D721Med (cell line): ENCODE measurements at regions not wholly inside any gene's neighbourhood (a gene's known extent, or its start where the extent isn't known, plus 50 kb on each side); places are given as distances from the start of the nearest gene placed in this dataset.

Experiments used
- DNase-seq: peaks from one replicate; pipeline ENCODE4 v3.0.0; 2011; ENCODE audit warnings: low spot score; ENCODE audit not compliant: insufficient read length
- FAIRE-seq: peaks from 2 replicates; lab custom pipeline; 2011; peaks lifted over from hg19 to GRCh38; lab: Jason Lieb, UNC
- TF ChIP-seq, protein P1 (sequence below): IDR thresholded peaks from 2 replicates; pipeline ENCODE4 v1.5.1; 2012; ENCODE audit warnings: mild to moderate bottlenecking, control low read depth; ENCODE audit not compliant: insufficient read depth; ENCODE audit errors: missing control alignments

DNA sequence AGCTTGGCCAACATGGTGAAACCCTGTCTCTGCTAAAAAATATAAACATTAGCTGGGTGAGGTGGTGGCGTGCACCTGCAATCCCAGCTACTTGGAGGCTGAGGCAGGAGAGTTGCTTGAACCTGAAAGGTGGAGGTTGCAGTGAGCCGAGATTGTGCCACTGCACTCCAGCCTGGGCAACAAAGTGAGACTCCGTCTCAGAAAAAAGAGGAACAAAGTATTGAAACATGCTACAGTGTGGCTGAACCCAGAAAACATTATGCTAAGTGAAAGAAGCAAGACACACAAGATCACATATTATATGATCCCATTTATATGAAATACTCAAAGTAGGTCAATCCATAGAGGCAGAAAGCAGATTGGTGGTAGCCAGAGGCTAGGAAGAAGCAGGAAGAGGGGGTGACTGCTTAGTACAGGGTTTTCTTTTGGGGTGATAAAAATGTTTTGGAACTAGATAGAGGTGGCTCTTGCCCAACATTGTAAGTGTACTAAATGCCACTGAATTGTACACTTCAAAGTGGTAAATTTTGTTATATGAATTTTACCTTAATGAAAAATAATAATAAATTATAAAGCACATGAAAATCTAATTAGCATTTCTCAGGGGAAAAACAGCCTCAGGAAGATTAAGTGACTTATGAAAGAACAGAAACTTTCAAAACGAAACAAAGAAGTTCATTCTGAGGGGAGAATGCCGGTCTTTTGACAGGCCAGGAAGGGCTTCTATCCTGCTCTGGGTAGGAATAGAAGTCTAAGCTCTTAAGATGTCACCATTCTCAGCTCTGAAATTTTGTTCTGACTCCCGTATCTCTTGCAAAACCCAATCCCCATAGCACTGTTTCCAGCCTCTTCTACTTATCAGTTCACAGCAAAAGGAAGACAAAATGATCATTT lies 161.1 kb upstream of the TBCA start:
- no peak for DNase-seq
- FAIRE-seq: no peak
- TF ChIP-seq, protein P1, sequence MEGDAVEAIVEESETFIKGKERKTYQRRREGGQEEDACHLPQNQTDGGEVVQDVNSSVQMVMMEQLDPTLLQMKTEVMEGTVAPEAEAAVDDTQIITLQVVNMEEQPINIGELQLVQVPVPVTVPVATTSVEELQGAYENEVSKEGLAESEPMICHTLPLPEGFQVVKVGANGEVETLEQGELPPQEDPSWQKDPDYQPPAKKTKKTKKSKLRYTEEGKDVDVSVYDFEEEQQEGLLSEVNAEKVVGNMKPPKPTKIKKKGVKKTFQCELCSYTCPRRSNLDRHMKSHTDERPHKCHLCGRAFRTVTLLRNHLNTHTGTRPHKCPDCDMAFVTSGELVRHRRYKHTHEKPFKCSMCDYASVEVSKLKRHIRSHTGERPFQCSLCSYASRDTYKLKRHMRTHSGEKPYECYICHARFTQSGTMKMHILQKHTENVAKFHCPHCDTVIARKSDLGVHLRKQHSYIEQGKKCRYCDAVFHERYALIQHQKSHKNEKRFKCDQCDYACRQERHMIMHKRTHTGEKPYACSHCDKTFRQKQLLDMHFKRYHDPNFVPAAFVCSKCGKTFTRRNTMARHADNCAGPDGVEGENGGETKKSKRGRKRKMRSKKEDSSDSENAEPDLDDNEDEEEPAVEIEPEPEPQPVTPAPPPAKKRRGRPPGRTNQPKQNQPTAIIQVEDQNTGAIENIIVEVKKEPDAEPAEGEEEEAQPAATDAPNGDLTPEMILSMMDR: no peak

DNA sequence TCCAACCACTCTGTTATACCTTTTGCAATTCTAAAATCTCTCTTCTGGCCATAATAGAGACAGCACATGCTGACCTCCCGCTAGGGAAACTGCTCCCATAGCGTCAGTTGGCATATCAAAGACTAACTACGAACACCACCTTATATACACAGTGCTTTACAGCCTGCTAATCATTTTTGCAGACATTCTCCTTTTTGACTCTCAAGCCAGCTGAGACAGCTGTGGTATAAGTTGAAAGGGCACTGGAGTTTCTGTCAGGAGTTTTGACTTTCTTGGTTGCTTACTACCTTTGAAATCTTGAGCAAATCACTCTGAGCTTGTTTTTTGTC lies 160.2 kb upstream of the TBCA start:
- no peak for DNase-seq
- FAIRE-seq: no peak
- TF ChIP-seq, protein P1: no peak

DNA sequence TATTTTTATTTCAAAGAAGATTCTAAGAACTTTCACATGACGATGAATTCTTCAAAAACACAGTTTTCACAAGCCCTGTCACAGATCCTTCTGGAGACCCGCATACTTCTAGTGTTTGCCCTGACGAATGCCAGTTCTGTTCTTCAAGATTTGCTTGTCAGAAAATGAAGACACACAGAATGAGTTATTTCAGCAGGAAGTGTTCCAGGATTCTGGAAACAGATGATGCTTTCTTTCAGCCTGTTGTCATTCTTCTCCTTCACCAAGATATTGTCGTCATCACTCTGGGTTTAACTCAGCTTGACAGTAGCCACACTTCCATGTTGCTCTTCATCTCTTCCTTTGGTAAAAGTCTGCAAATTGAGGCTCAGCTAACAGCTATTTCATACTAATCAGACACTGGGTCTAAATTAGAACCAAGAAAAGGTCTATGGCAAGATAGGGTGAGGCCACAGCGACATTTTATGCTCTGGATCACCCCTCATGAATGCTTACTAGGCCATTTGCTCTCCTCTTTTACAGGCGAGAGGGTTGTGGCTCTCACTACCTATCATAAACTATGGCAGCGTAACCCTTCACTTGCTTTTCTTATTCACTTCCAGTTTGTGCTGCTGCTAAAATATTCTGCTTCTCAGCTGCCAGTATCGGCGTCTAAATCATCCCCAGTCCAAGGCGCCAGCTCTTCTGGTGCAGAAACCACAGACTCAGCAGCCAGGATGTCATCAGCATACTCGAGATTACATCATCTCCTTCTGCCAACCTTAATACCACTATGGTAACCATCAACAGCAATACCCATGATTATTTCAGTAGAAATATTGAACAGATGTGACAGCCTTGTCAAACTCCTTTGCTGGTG lies 159.6 kb upstream of the TBCA start:
- TF ChIP-seq, protein P1: no peak
- no peak for DNase-seq
- no peak for FAIRE-seq

DNA sequence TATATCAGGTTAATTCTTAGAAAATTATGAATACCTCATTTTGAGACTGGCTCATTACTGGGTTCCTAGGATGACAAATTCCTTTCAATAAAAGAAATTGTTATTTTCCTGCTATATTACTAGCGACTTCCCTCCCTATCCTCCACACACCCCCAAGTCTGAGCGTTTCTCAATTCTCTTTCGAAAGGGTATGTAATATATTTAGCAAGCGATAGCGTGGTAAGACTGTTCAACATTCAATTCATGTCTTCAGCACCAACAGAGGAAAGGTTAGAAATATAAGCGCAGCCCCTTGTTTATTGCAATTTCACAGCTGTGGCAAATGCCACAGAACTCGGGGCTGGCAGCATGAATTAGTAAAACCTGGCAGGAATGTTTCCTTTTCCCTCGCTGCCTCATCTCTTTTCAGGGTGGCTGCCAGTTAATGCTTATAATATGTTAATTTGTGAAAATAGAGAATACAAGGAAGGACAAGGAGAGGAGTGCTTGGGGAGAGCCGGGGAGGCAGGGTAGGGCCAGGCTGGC lies 152.7 kb upstream of the TBCA start:
- FAIRE-seq (no peak), DNase-seq (no peak)
- TF ChIP-seq, protein P1: no peak

DNA sequence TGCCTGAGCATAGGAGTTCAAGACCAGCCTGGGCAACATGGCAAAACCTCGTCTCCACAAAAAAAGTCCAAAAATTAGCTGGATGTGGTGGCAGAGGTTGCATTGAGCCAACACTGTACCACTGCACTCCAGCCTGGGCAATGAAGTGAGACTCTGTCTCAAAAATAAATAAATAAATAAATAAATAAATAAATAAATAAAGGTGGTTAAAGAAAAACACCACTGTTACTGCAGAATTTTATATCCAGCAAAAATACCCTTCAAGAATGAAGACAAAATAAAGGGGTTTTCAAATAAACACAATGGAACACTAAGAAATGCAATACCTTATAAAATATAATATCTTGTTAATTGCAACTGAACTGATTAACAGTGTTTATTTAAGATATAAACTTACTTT lies 150.2 kb upstream of the TBCA start:
- DNase-seq (no peak), FAIRE-seq (no peak)
- TF ChIP-seq, protein P1: no peak

DNA sequence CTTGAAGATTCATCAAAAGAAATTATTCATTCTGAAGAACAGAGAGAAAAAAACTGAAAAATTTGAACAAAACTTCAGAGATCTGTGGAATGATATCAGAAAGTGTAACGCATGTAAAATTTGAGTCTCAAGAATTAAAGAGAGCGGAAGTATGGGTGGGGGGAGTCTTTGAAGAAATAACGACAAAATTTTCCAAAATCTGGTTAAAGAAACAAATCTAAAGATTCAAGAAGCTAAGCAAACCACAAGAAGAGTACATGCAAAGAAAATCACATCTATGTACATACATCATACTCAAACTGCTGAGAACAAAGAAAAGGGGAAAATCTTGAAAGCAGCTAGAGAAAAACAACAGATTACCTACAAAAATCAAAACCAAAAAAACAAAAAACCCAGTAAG lies 149.4 kb upstream of the TBCA start:
- no peak for DNase-seq
- FAIRE-seq: no peak
- TF ChIP-seq, protein P1: no peak

DNA sequence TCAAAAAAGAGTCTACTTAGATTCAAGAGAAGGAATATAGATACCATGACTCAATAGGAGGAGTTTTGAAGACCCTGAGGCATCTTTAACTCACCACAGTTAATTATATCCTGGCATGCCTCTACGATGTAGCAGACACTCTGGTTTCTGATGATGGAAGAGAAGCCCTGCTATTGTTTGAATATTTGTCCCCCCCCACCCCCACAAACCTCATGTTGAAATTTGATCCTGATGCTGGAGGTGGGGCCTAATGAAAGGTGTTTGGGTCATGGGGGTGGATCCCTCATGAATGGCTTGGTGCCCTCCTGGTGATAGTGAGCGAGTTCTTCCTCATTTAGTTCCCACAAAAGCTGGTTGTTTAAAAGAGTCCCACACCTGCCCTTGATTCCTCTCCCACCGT lies 147.9 kb upstream of the TBCA start:
- FAIRE-seq (no peak), DNase-seq (no peak)
- TF ChIP-seq, protein P1: no peak
